DND-41 (cell line): ENCODE measurements at regions not wholly inside any gene's neighbourhood (a gene's known extent, or its start where the extent isn't known, plus 50 kb on each side); places are given as distances from the start of the nearest gene placed in this dataset.

Source experiments
- ATAC-seq: fragments of 200-7000 bp; cut with Tn5 transposase; 3 replicates; pipeline ENCODE4 v1.9.1; 2021; ENCODE audit warnings: low read depth; ENCODE audit not compliant: insufficient read depth
- DNase-seq: peaks from one replicate; pipeline ENCODE4 v3.0.0-alpha.2; 2020
- H2AFZ ChIP-seq: 2 replicates; pipeline ENCODE4 v1.6.0; 2012; ENCODE audit warnings: low read depth, low read length
- H3K27ac ChIP-seq: 2 replicates; pipeline ENCODE4 v1.5.1; 2012; ENCODE audit warnings: low read length, inconsistent platforms
- H3K27me3 ChIP-seq: fragments of 200-600 bp; sonication (generic); 2 replicates; pipeline ENCODE4 v1.6.0; 2012; ENCODE audit warnings: low read length, mild to moderate bottlenecking, inconsistent platforms; ENCODE audit not compliant: insufficient read depth, poor library complexity
- H3K36me3 ChIP-seq: 2 replicates; pipeline ENCODE4 v1.5.1; 2012; ENCODE audit warnings: low read length, inconsistent platforms; ENCODE audit not compliant: insufficient read depth
- H3K4me1 ChIP-seq: 2 replicates; pipeline ENCODE4 v1.5.1; 2012; ENCODE audit warnings: mild to moderate bottlenecking, low read length; ENCODE audit not compliant: insufficient read depth
- H3K4me2 ChIP-seq: 2 replicates; pipeline ENCODE4 v1.6.0; 2012; ENCODE audit warnings: mild to moderate bottlenecking, moderate library complexity, low read length, inconsistent platforms; ENCODE audit not compliant: insufficient read depth
- H3K4me3 ChIP-seq, 2 experiments: fragments of 200-600 bp in 1 of 2; shearing (Covaris generic) in 1 of 2; 2 replicates each; pipeline ENCODE4 v1.5.1; 2012 to 2016; ENCODE audit warnings: inconsistent platforms in 2 of 2, low read length in 2 of 2, mild to moderate bottlenecking in 2 of 2, low read depth in 1 of 2, moderate library complexity in 1 of 2
- H3K79me2 ChIP-seq: 2 replicates; pipeline ENCODE4 v1.6.0; 2012; ENCODE audit warnings: low read length, inconsistent platforms; ENCODE audit not compliant: insufficient read depth
- H3K9ac ChIP-seq: 2 replicates; pipeline ENCODE4 v1.6.0; 2012; ENCODE audit warnings: low read depth, mild to moderate bottlenecking, inconsistent platforms, low read length, moderate library complexity
- H3K9me3 ChIP-seq: 2 replicates; pipeline ENCODE4 v1.5.1; 2012; ENCODE audit warnings: low read length, moderate library complexity, mild to moderate bottlenecking, inconsistent platforms; ENCODE audit not compliant: insufficient read depth, severe bottlenecking
- H4K20me1 ChIP-seq: 2 replicates; pipeline ENCODE4 v1.6.0; 2012; ENCODE audit warnings: low read length; ENCODE audit not compliant: insufficient read depth
- CTCF ChIP-seq: IDR thresholded peaks from 2 replicates; pipeline ENCODE4 v1.5.1; 2012; ENCODE audit warnings: borderline replicate concordance, low read length, moderate library complexity, mild to moderate bottlenecking; ENCODE audit not compliant: poor library complexity, severe bottlenecking; ENCODE audit errors: extremely low read depth
- EZH2 ChIP-seq: IDR thresholded peaks from 3 replicates; pipeline ENCODE4 v1.6.1; 2012; ENCODE audit warnings: borderline replicate concordance, low read depth, mild to moderate bottlenecking, moderate library complexity, low read length, inconsistent platforms; ENCODE audit not compliant: severe bottlenecking

GRCh38 chr5:39680213-39680612, 255.4 kb upstream of the DAB2 start:
- Histone ChIP-seq H3K36me3 (no peaks in the 10 kb centered on the region), H3K4me2 (no peak overlapping the region), H3K79me2 (no peaks in the 10 kb centered on the region), H2AFZ (no peak overlapping the region), H3K4me3 (no peak overlapping the region), H3K9me3 (no peaks in the 10 kb centered on the region), H3K4me1 (no peaks in the 10 kb centered on the region), H4K20me1 (no peaks in the 10 kb centered on the region), H3K27me3 (no peaks in the 10 kb centered on the region), H3K27ac (no peak overlapping the region), H3K9ac (no peak overlapping the region)
- ATAC-seq (no peak), DNase-seq (no peak)
- TF ChIP-seq CTCF (no peak), EZH2 (no peak)

- no peak for DNase-seq
- Histone ChIP-seq H3K4me2 (no peak overlapping the region), H2AFZ (no peak overlapping the region), H3K9ac (no peak overlapping the region), H3K27ac (no peak overlapping the region), H4K20me1 (no peaks in the 10 kb centered on the region), H3K4me3 (no peak overlapping the region), H3K4me1 (no peaks in the 10 kb centered on the region), H3K79me2 (no peaks in the 10 kb centered on the region), H3K27me3 (peaks cover 2% of the 10 kb centered on the region), H3K9me3 (no peaks in the 10 kb centered on the region), H3K36me3 (no peaks in the 10 kb centered on the region)
- no peak for ATAC-seq
- TF ChIP-seq CTCF (no peak), EZH2 (no peak)
Measured at GRCh38 chr5:39678534-39678933, 253.8 kb upstream of the DAB2 start.

GRCh38 chr5:39675676-39676075, 250.9 kb upstream of the DAB2 start:
- peaks cover 3% of the 10 kb centered on the region for H3K27me3 ChIP-seq
- H2AFZ ChIP-seq: no peak overlapping the region
- H3K79me2 ChIP-seq: no peaks in the 10 kb centered on the region
- H3K36me3 ChIP-seq: no peaks in the 10 kb centered on the region
- no peak overlapping the region for H3K27ac ChIP-seq
- no peak overlapping the region for H3K9ac ChIP-seq
- DNase-seq: no peak
- no peak overlapping the region for H3K4me2 ChIP-seq
- no peaks in the 10 kb centered on the region for H4K20me1 ChIP-seq
- no peaks in the 10 kb centered on the region for H3K9me3 ChIP-seq
- TF ChIP-seq CTCF: no peak
- TF ChIP-seq EZH2: no peak
- ATAC-seq: no peak
- no peaks in the 10 kb centered on the region for H3K4me1 ChIP-seq
- H3K4me3 ChIP-seq: no peak overlapping the region
